NAMALWA (cell line): ENCODE measurements at regions not wholly inside any gene's neighbourhood (a gene's known extent, or its start where the extent isn't known, plus 50 kb on each side); places are given as distances from the start of the nearest gene placed in this dataset.

Experiments
- DNase-seq: peaks from one replicate; pipeline ENCODE4 v3.0.0-alpha.2; 2015; ENCODE audit warnings: low spot score

DNA sequence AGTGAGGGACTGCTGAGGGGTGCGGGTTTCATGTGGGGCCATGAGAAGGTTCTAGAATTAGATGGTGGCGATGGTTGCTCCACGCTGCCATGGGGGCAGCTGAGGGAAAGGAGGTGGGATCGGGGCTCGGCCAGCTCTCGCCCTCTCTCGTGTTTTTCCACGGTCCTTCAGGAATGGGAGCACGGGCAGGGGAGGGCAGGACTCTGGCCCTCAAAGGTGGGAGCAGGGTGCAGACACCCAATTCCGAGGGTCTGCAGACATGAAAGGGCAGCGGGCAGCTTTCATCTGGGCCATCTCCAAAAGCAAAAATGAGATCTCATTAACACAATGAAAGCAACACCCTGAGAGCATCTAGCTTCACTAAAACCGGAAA lies 53.4 kb upstream of the SALL3 start:
- no peak for DNase-seq

DNA sequence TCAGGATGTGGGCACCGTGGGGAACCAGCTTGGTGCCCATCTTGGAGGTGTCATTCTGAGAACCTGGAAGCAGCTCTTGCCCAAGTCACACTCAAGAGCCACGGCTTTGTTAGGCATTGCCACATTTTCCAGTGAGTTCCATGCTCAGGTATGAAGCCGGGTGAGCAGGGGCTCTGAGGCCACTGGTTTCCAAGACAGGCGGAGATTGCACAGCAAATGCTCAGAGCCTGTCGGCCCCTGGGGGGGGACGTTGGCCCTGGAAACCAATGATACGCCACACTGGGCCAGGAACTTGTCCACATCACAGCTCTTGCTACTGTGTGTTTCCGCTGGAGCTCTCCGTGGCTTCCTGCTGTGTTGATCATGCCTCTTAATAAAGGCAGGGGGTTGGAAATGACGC lies 52.5 kb upstream of the SALL3 start:
- no peak for DNase-seq

DNA sequence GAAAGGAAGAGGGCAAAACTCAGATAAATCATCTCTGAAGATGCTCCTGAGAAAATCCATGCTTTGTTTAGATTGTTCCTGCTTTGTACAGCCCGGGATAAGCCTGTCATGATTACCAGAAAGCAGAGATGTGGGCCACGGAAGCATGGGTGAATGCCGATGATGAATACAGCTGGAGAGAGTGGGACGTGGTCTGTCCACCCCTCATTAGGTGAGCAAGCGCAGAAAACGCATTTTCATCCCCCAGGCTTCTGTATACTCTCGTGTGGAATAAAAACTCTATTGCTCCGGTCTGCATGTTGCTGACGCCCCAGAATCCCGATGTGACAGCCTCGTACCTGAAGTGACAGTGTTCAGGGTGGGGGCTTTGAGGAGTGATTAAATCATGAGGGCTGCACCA lies 52.0 kb upstream of the SALL3 start:
- DNase-seq, result no peak

DNA sequence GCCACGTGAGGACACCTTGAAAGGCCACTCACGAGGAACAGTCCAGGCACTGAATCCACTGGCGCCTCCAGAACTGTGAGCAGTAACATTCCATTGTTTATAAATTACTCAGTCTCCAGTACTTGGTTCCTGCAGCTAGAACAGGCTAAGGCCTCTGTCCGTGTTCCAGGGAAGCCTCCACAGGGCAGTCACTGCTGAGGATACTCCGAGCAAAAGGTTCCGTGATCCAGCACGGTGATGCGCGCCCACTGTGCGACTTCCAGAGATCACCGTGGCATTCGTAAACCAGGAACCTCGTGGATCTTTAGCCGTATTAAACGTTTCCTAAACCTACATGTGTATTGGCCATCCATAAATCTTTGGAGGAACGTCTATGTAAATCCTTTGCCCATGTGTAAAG lies 51.5 kb upstream of the SALL3 start:
- DNase-seq, result no peak

DNA sequence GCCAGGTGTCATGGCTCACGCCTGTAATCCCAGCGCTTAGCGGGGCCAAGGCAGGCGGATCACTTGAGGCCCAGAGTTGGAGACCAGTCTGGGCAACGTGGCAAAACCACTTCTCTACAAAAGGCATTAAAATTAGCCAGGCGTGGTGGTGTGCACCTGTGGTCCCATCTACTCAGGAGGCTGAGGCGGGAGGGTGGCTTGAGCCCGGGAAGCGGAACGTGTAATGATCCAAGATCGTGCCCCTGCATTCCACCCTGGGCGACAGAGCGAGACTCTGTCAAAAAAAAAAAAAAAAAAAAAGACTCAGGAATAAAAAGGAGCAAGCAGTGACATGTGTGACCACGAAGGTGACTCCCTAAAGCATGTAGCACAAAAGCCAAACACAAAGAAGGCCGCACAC lies 50.1 kb upstream of the SALL3 start:
- no peak for DNase-seq
